ENCODE measurements at regions not wholly inside any gene's neighbourhood (a gene's known extent, or its start where the extent isn't known, plus 50 kb on each side); places are given as distances from the start of the nearest gene placed in this dataset.
"Not testable (repeated sequence)": the region's sequence is repeated elsewhere in the genome, so short reads cannot be mapped to it uniquely, and the experiment has no call there.

GRCh38 chr20:4318891-4319290, 69.8 kb upstream of the ADRA1D start:
- TF ChIP-seq CTCF (conservative IDR thresholded peaks at IDR 0.05; ENCODE audit: control insufficient read depth, insufficient read depth, low read depth, low read length): no peak
- DNase-seq (ENCODE audit: low read depth): no peak
- no peak overlapping the region for H3K4me3 ChIP-seq (ENCODE audit: control insufficient read depth, low read depth, low read length)

- DNase-seq (ENCODE audit: low read depth); H3K4me3 ChIP-seq (ENCODE audit: control insufficient read depth, low read depth, low read length): not testable (repeated sequence)
Measured at GRCh38 chr20:4310616-4311015, 61.5 kb upstream of the ADRA1D start.

GRCh38 chr20:4306206-4306605, 57.1 kb upstream of the ADRA1D start:
- H3K4me3 ChIP-seq (ENCODE audit: control insufficient read depth, low read depth, low read length): no peak overlapping the region
- no peak for DNase-seq (ENCODE audit: low read depth)
- no peak for TF ChIP-seq CTCF (conservative IDR thresholded peaks at IDR 0.05; ENCODE audit: control insufficient read depth, insufficient read depth, low read depth, low read length)

- no peak for DNase-seq (ENCODE audit: low read depth)
Measured at GRCh38 chr20:4305091-4305490, 56.0 kb upstream of the ADRA1D start.

GRCh38 chr20:4304601-4305000, 55.5 kb upstream of the ADRA1D start:
- TF ChIP-seq CTCF (conservative IDR thresholded peaks at IDR 0.05; ENCODE audit: control insufficient read depth, insufficient read depth, low read depth, low read length): no peak
- no peak overlapping the region for H3K4me3 ChIP-seq (ENCODE audit: control insufficient read depth, low read depth, low read length)
- no peak for DNase-seq (ENCODE audit: low read depth)

More at GRCh38 chr20:4305091-4305490, 56.0 kb upstream of the ADRA1D start:
- no peak for TF ChIP-seq CTCF (conservative IDR thresholded peaks at IDR 0.05; ENCODE audit: control insufficient read depth, insufficient read depth, low read depth, low read length)
- H3K4me3 ChIP-seq (ENCODE audit: control insufficient read depth, low read depth, low read length): no peak overlapping the region

- TF ChIP-seq CTCF (conservative IDR thresholded peaks at IDR 0.05; ENCODE audit: control insufficient read depth, insufficient read depth, low read depth, low read length): no peak
- DNase-seq (ENCODE audit: low read depth): no peak
- no peak overlapping the region for H3K4me3 ChIP-seq (ENCODE audit: control insufficient read depth, low read depth, low read length)
Measured at GRCh38 chr20:4303136-4303535, 54.0 kb upstream of the ADRA1D start.

- no peak for TF ChIP-seq CTCF (conservative IDR thresholded peaks at IDR 0.05; ENCODE audit: control insufficient read depth, insufficient read depth, low read depth, low read length)
Measured at GRCh38 chr20:4300921-4301320, 51.8 kb upstream of the ADRA1D start.

More at GRCh38 chr20:4300921-4301320, 51.8 kb upstream of the ADRA1D start:
- H3K4me3 ChIP-seq (ENCODE audit: control insufficient read depth, low read depth, low read length): no peak overlapping the region
- DNase-seq (ENCODE audit: low read depth): no peak
